Liver (tissue), 8 donors: ENCODE measurements at regions not wholly inside any gene's neighbourhood (a gene's known extent, or its start where the extent isn't known, plus 50 kb on each side); places are given as distances from the start of the nearest gene placed in this dataset.

ENCODE experiments used
- DNase-seq: peaks from one replicate; pipeline ENCODE4 v3.0.0-alpha.2; 2017; ENCODE audit warnings: low spot score
- H3K27ac ChIP-seq, 2 donors: one replicate each; pipeline ENCODE4 v1.7.0; 2013; ENCODE audit warnings: inconsistent platforms in 2 of 2, low read length in 2 of 2, control low read depth in 1 of 2, low read depth in 1 of 2, mild to moderate bottlenecking in 1 of 2
- H3K27me3 ChIP-seq, 4 donors: one replicate each; pipeline versions ENCODE4 v1.6.1 to v1.7.0; 2013; ENCODE audit warnings: low read length in 3 of 4, inconsistent platforms in 1 of 4, mild to moderate bottlenecking in 1 of 4, moderate library complexity in 1 of 4; ENCODE audit not compliant: control insufficient read depth in 4 of 4, insufficient read depth in 4 of 4
- H3K36me3 ChIP-seq, 4 donors: one replicate each; pipeline versions ENCODE4 v1.6.1 to v1.7.0; 2013; ENCODE audit warnings: low read length in 3 of 4, mild to moderate bottlenecking in 3 of 4, low read depth in 1 of 4, moderate library complexity in 1 of 4; ENCODE audit not compliant: control insufficient read depth in 4 of 4, insufficient read depth in 3 of 4
- H3K4me1 ChIP-seq, 4 donors: one replicate each; pipeline versions ENCODE4 v1.6.1 to v1.7.0; 2013; ENCODE audit warnings: low read length in 3 of 4, mild to moderate bottlenecking in 3 of 4, moderate library complexity in 1 of 4; ENCODE audit not compliant: control insufficient read depth in 4 of 4, insufficient read depth in 4 of 4
- H3K4me3 ChIP-seq, 3 donors: one replicate each; pipeline versions ENCODE4 v1.6.1 to v1.7.0; 2013; ENCODE audit warnings: low read length in 3 of 3, control low read depth in 1 of 3, low read depth in 1 of 3, mild to moderate bottlenecking in 1 of 3
- H3K9ac ChIP-seq, 2 donors: one replicate each; pipeline ENCODE4 v1.7.0; 2013; ENCODE audit warnings: low read length in 2 of 2, mild to moderate bottlenecking in 2 of 2, moderate library complexity in 2 of 2, control low read depth in 1 of 2, low read depth in 1 of 2
- H3K9me3 ChIP-seq, 4 donors: one replicate each; pipeline versions ENCODE4 v1.6.1 to v1.7.0; 2013; ENCODE audit warnings: low read length in 3 of 4; ENCODE audit not compliant: control insufficient read depth in 4 of 4
- ATF3 ChIP-seq: IDR thresholded peaks from 2 replicates; pipeline ENCODE4 v1.6.1; 2016; ENCODE audit warnings: antibody characterized with exemption
- CTCF ChIP-seq: fragments of 150-350 bp; IDR thresholded peaks from 2 replicates; pipeline ENCODE4 v1.5.1; 2017; ENCODE audit warnings: improper control_type of control experiment, low read depth, low read length; ENCODE audit not compliant: missing input control
- EGR1 ChIP-seq, 2 donors: IDR thresholded peaks; 2 replicates each; pipeline ENCODE4 v1.6.1; 2016 to 2018; ENCODE audit warnings: antibody characterized with exemption in 2 of 2, low read depth in 2 of 2
- FOXA1 ChIP-seq: IDR thresholded peaks from 2 replicates; pipeline ENCODE4 v1.6.1; 2016; ENCODE audit warnings: antibody characterized with exemption
- GABPA ChIP-seq, 2 donors: IDR thresholded peaks in 1 of 2; conservative IDR thresholded peaks in 1 of 2; 2 replicates each; pipeline ENCODE4 v1.6.1; 2016; ENCODE audit warnings: antibody characterized with exemption in 2 of 2, mild to moderate bottlenecking in 1 of 2, moderate library complexity in 1 of 2
- HNF4A ChIP-seq, 2 donors: conservative IDR thresholded peaks; 2 replicates each; pipeline ENCODE4 v1.6.1; 2016; ENCODE audit warnings: antibody characterized with exemption in 2 of 2, mild to moderate bottlenecking in 2 of 2
- HNF4G ChIP-seq: IDR thresholded peaks from 2 replicates; pipeline ENCODE4 v1.6.1; 2016; ENCODE audit warnings: antibody characterized with exemption
- NR2F2 ChIP-seq: IDR thresholded peaks from 2 replicates; pipeline ENCODE4 v1.6.1; 2016; ENCODE audit warnings: antibody characterized with exemption
- RAD21 ChIP-seq, 2 donors: IDR thresholded peaks; 2 replicates each; pipeline ENCODE4 v1.6.1; 2016; ENCODE audit warnings: antibody characterized with exemption in 2 of 2, mild to moderate bottlenecking in 2 of 2
- REST ChIP-seq: IDR thresholded peaks from 2 replicates; pipeline ENCODE4 v1.6.1; 2016; ENCODE audit warnings: antibody characterized with exemption, mild to moderate bottlenecking
- RXRA ChIP-seq, 2 donors: IDR thresholded peaks; 2 replicates each; pipeline ENCODE4 v1.6.1; 2017 to 2018; ENCODE audit warnings: antibody characterized with exemption in 2 of 2, mild to moderate bottlenecking in 1 of 2
- TAF1 ChIP-seq: conservative IDR thresholded peaks from 2 replicates; pipeline ENCODE4 v1.6.1; 2016; ENCODE audit warnings: antibody characterized with exemption, mild to moderate bottlenecking
- ZBTB33 ChIP-seq: IDR thresholded peaks from 2 replicates; pipeline ENCODE4 v1.6.1; 2016; ENCODE audit warnings: antibody characterized with exemption
- WGBS: extraction: QIAGEN DNeasy Blood & Tissue Kit; methylation state at CpG from one replicate; pipeline ENCODE4 v1.1.7; 2013; 5-methylcytosine and 5-hydroxymethylcytosine counted together
- donor health status: healthy.
- donor health status: healthy.
- donor health status: healthy.
- donor health status: healthy.
- donor health status: healthy.

GRCh38 chr17:73787076-73788059 is 143.1 kb upstream of the SDK2 start:
- DNase-seq: no peak
- WGBS: 77% methylated on average over 13 of the region's 13 CpGs
- no peaks in the 10 kb centered on the region for H3K4me1 ChIP-seq
- H3K27me3 ChIP-seq: no peaks in the 10 kb centered on the region
- H3K36me3 ChIP-seq: no peaks in the 10 kb centered on the region
- H3K27ac ChIP-seq: no peak overlapping the region
- peaks cover 0 to 2% (median 0%) of the 10 kb centered on the region in 4 donors for H3K9me3 ChIP-seq
- no peak overlapping the region for H3K9ac ChIP-seq
- TF ChIP-seq HNF4A (conservative IDR thresholded peaks at IDR 0.05) (no peak), HNF4G (no peak), ATF3 (no peak), RXRA (IDR thresholded peaks at IDR 0.05) (no peak), EGR1 (IDR thresholded peaks at IDR 0.05; ENCODE audit: low read depth in 2 of 2) (no peak), ZBTB33 (no peak), TAF1 (no peak), FOXA1 (no peak), GABPA (IDR thresholded peaks at IDR 0.05 in 1 of 2, conservative IDR thresholded peaks at IDR 0.05 in 1 of 2) (no peak), RAD21 (IDR thresholded peaks at IDR 0.05) (no peak), CTCF (no peak)
- no peak overlapping the region for H3K4me3 ChIP-seq

- 89% methylated on average over 4 of the region's 4 CpGs for WGBS
These were observed 143.9 kb upstream of the SDK2 start for GRCh38 chr17:73788111-73788510.

More at GRCh38 chr17:73788111-73788510, 143.9 kb upstream of the SDK2 start:
- peaks cover 0 to 2% (median 0%) of the 10 kb centered on the region in 4 donors for H3K9me3 ChIP-seq
- H3K27me3 ChIP-seq: no peaks in the 10 kb centered on the region
- no peak overlapping the region for H3K9ac ChIP-seq
- no peak overlapping the region for H3K27ac ChIP-seq
- no peak for DNase-seq
- TF ChIP-seq TAF1 (no peak), HNF4G (no peak), NR2F2 (no peak), REST (no peak)
- H3K4me1 ChIP-seq: no peaks in the 10 kb centered on the region
- no peak overlapping the region for H3K4me3 ChIP-seq
- no peaks in the 10 kb centered on the region for H3K36me3 ChIP-seq
